HEK293T (cell line): ENCODE measurements at regions not wholly inside any gene's neighbourhood (a gene's known extent, or its start where the extent isn't known, plus 50 kb on each side); places are given as distances from the start of the nearest gene placed in this dataset.

Experiments
- ARNT ChIP-seq: fragments of 450-650 bp; IDR thresholded peaks from 2 replicates; pipeline ENCODE4 v1.6.1; 2017; ENCODE audit warnings: mild to moderate bottlenecking
- BHLHE40 ChIP-seq: fragments of 450-650 bp; IDR thresholded peaks from 2 replicates; pipeline ENCODE4 v1.6.1; 2016; ENCODE audit warnings: mild to moderate bottlenecking, moderate library complexity, borderline replicate concordance
- CTBP1 ChIP-seq: fragments of 450-650 bp; IDR thresholded peaks from 2 replicates; pipeline ENCODE4 v1.6.1; 2016; ENCODE audit warnings: borderline replicate concordance
- ELF4 ChIP-seq: fragments of 450-650 bp; IDR thresholded peaks from 2 replicates; pipeline ENCODE4 v1.6.1; 2017; ENCODE audit warnings: antibody characterized with exemption
- FOXK2 ChIP-seq: fragments of 450-650 bp; IDR thresholded peaks from 2 replicates; pipeline ENCODE4 v1.6.1; 2016; ENCODE audit warnings: mild to moderate bottlenecking
- FOXM1 ChIP-seq: fragments of 450-650 bp; IDR thresholded peaks from 2 replicates; pipeline ENCODE4 v1.6.1; 2017; ENCODE audit warnings: mild to moderate bottlenecking, borderline replicate concordance
- L3MBTL2 ChIP-seq: fragments of 450-650 bp; conservative IDR thresholded peaks from 2 replicates; pipeline ENCODE4 v1.6.1; 2016; ENCODE audit warnings: mild to moderate bottlenecking
- LEF1 ChIP-seq: fragments of 450-650 bp; IDR thresholded peaks from 2 replicates; pipeline ENCODE4 v1.6.1; 2017; ENCODE audit warnings: mild to moderate bottlenecking, borderline replicate concordance
- NFRKB ChIP-seq: fragments of 450-650 bp; IDR thresholded peaks from 2 replicates; pipeline ENCODE4 v1.6.1; 2016; ENCODE audit warnings: mild to moderate bottlenecking, moderate library complexity
- SP1 ChIP-seq: fragments of 450-650 bp; IDR thresholded peaks from 2 replicates; pipeline ENCODE4 v1.6.1; 2017
- SUZ12 ChIP-seq: fragments of 450-650 bp; IDR thresholded peaks from 2 replicates; pipeline ENCODE4 v1.6.1; 2016; ENCODE audit warnings: mild to moderate bottlenecking
- TARDBP ChIP-seq: fragments of 450-650 bp; IDR thresholded peaks from 2 replicates; pipeline ENCODE4 v1.6.1; 2016

DNA sequence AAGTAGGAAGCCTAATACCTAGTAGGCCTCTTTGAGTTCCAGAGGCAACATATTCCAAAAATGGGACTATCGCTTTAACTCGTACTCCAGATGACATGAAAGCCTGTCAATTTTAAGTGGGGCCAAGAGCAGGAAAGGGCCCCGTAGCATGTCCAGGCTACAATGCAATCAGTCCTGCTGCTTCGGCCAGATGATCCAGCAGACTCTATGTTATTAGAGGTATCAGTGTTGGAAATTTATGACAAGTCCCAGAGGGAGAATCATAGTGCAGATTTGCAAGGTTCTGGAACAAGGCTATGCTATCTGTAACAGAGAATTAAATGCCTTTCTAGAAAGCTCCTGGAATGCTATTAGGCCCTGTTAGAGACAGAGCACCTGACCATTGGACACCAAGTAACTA is 56.7 kb upstream of the SRP9 start:
- no peak for TF ChIP-seq FOXM1
- TF ChIP-seq FOXK2, result no peak
- TF ChIP-seq SP1, result no peak
- no peak for TF ChIP-seq SUZ12
- no peak for TF ChIP-seq NFRKB
- no peak for TF ChIP-seq CTBP1
- TF ChIP-seq ARNT, result no peak
- TF ChIP-seq LEF1, result no peak
- no peak for TF ChIP-seq ELF4
- TF ChIP-seq TARDBP, result no peak
- no peak for TF ChIP-seq L3MBTL2
- TF ChIP-seq BHLHE40, result no peak
